Dedifferentiated amniotic fluid mesenchymal stem cell (primary cell): ENCODE measurements at regions not wholly inside any gene's neighbourhood (a gene's known extent, or its start where the extent isn't known, plus 50 kb on each side); places are given as distances from the start of the nearest gene placed in this dataset.
A peak's percentile ranks its signal among the peaks of the same experiment; 100 is the strongest.

Experiments
- DNase-seq: peaks from one replicate; pipeline ENCODE4 v3.0.0-alpha.2; 2016; ENCODE audit errors: extremely low spot score

- DNase-seq: no peak
These were observed 66.6 kb upstream of the TAF11L2 start for GRCh38 chr5:17431272-17432050.

- DNase-seq: no peak
These were observed 65.5 kb upstream of the TAF11L2 start for GRCh38 chr5:17432569-17432968.

- no peak for DNase-seq
These were observed 64.6 kb upstream of the TAF11L2 start for GRCh38 chr5:17433406-17433805.

- DNase-seq: no peak
These were observed 63.0 kb upstream of the TAF11L2 start for GRCh38 chr5:17434982-17435381.

GRCh38 chr5:17436350-17436749 is 61.7 kb upstream of the TAF11L2 start:
- DNase-seq: no peak

GRCh38 chr5:17436761-17437221 is 61.2 kb upstream of the TAF11L2 start:
- DNase-seq: no peak

GRCh38 chr5:17438027-17438426 is 60.0 kb upstream of the TAF11L2 start:
- DNase-seq: no peak

GRCh38 chr5:17439956-17440355 is 58.1 kb upstream of the TAF11L2 start:
- DNase-seq: no peak

- DNase-seq: no peak
These were observed 57.3 kb upstream of the TAF11L2 start for GRCh38 chr5:17440766-17441165.

GRCh38 chr5:17441351-17441750 is 56.7 kb upstream of the TAF11L2 start:
- DNase-seq: peak; percentile 69

- no peak for DNase-seq
These were observed 54.5 kb upstream of the TAF11L2 start for GRCh38 chr5:17443333-17444130.

- no peak for DNase-seq
These were observed 53.5 kb upstream of the TAF11L2 start for GRCh38 chr5:17444496-17444895.

GRCh38 chr5:17445185-17445584 is 52.8 kb upstream of the TAF11L2 start:
- no peak for DNase-seq
